Tibial nerve (tissue), 4 donors: ENCODE measurements at regions not wholly inside any gene's neighbourhood (a gene's known extent, or its start where the extent isn't known, plus 50 kb on each side); places are given as distances from the start of the nearest gene placed in this dataset.

Source experiments
- DNase-seq, 2 donors: peaks; one replicate each; pipeline ENCODE4 v3.0.0-alpha.2; 2019; ENCODE audit warnings: low spot score in 2 of 2
- H3K27ac ChIP-seq, 4 donors: fragments of 200-600 bp; sonication (generic) in 3 of 4; one replicate each; pipeline ENCODE4 v1.5.1; 2017 to 2019; ENCODE audit warnings: mild to moderate bottlenecking in 1 of 4
- H3K27me3 ChIP-seq, 2 donors: fragments of 200-600 bp; sonication (generic) in 1 of 2; one replicate each; pipeline versions ENCODE4 v1.5.1 to v1.6.0; 2017 to 2019
- H3K36me3 ChIP-seq, 3 donors: fragments of 200-600 bp; sonication (generic); one replicate each; pipeline ENCODE4 v1.5.1; 2018 to 2019
- H3K4me1 ChIP-seq, 4 donors: fragments of 200-600 bp; sonication (generic) in 3 of 4; one replicate each; pipeline ENCODE4 v1.5.1; 2017 to 2019
- H3K4me3 ChIP-seq, 4 donors: fragments of 200-600 bp; sonication (generic) in 3 of 4; one replicate each; pipeline ENCODE4 v1.5.1; 2017 to 2019; ENCODE audit warnings: mild to moderate bottlenecking in 1 of 4, moderate library complexity in 1 of 4
- H3K9me3 ChIP-seq, 4 donors: fragments of 200-600 bp; sonication (generic) in 3 of 4; one replicate each; pipeline ENCODE4 v1.5.1; 2017 to 2019
- EP300 ChIP-seq, 2 donors: sonication (generic); formaldehyde crosslinking; IDR thresholded peaks; one replicate each; pipeline ENCODE4 v1.6.1; 2017; ENCODE audit warnings: antibody characterized with exemption in 2 of 2, mild to moderate bottlenecking in 1 of 2
- POLR2A ChIP-seq, 2 donors: fragments of 450-650 bp; IDR thresholded peaks; one replicate each; pipeline ENCODE4 v1.6.1; 2017; ENCODE audit warnings: antibody characterized with exemption in 2 of 2, mild to moderate bottlenecking in 2 of 2, moderate library complexity in 2 of 2
- WGBS, 2 donors: methylation state at CpG; one replicate each; pipeline ENCODE4 v1.1.5; 2018; 5-methylcytosine and 5-hydroxymethylcytosine counted together
- TF ChIP-seq, protein P1 (sequence below), 5 experiments: fragments of 200-600 bp in 3 of 5; fragments of 450-650 bp in 2 of 5; sonication (generic) in 3 of 5; IDR thresholded peaks; one replicate each; pipeline ENCODE4 v1.5.1; 2016 to 2019; ENCODE audit warnings: antibody characterized with exemption in 5 of 5, mild to moderate bottlenecking in 3 of 5, moderate library complexity in 2 of 5

DNA sequence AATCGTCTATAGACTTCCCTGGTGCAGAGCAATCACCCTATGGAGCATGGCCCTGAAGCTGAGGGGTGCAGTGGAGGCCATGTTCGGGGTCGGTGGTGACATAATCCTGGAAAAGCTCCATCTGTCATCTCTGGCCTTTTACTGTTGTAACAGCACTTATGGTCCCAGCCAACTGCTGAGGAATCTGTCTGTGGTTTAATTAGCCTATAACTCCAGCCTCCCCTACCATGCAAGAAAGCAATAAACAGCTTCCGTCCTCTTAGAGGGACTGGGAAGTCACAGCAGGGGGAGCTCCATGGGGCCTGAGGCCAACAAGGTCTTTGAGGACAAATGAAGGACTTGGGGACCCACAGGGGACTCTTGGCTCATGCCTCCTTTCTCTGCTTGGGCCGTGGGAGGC is 159.1 kb upstream of the NECTIN1 start:
- Histone ChIP-seq H3K27ac (no peak overlapping the region), H3K27me3 (peaks cover 0 to 23% of the 10 kb centered on the region in 2 donors), H3K9me3 (no peaks in the 10 kb centered on the region), H3K4me3 (no peak overlapping the region), H3K36me3 (no peaks in the 10 kb centered on the region), H3K4me1 (no peaks in the 10 kb centered on the region)
- TF ChIP-seq, protein P1, sequence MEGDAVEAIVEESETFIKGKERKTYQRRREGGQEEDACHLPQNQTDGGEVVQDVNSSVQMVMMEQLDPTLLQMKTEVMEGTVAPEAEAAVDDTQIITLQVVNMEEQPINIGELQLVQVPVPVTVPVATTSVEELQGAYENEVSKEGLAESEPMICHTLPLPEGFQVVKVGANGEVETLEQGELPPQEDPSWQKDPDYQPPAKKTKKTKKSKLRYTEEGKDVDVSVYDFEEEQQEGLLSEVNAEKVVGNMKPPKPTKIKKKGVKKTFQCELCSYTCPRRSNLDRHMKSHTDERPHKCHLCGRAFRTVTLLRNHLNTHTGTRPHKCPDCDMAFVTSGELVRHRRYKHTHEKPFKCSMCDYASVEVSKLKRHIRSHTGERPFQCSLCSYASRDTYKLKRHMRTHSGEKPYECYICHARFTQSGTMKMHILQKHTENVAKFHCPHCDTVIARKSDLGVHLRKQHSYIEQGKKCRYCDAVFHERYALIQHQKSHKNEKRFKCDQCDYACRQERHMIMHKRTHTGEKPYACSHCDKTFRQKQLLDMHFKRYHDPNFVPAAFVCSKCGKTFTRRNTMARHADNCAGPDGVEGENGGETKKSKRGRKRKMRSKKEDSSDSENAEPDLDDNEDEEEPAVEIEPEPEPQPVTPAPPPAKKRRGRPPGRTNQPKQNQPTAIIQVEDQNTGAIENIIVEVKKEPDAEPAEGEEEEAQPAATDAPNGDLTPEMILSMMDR (IDR thresholded peaks at IDR 0.05): no peak
- TF ChIP-seq EP300 (IDR thresholded peaks at IDR 0.05) (no peak), POLR2A (IDR thresholded peaks at IDR 0.05) (no peak)
- DNase-seq: no peak
- 19 to 31% methylated on average over 5 of the region's 5 CpGs for WGBS, 2 donors

DNA sequence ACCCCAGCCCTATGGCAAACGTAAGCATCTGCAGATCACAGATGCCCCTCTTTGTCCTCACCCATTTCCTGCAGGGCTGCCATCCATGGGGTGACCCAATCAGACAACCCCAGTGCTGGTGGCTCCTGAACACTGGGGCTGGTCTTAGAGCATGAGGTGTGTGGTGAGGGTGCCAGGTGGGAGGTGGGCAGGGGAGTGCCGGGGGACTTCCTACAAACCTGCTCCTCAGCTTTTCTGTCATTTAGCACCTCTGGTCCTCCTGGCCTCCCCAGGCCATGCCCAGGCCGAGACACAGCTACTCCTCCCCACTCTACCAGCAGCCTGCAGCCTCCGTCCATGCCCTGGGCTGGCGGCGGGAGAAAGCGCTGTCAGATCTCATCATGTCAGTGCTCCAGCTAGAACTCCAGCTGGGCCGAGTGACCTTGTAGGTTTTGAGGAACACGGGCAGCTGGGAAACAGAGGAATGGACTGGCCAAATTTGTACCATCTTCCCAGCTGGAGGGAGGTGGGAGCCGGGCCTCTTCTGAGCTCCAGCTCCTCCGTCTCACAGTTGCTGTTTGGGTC is 157.7 kb upstream of the NECTIN1 start:
- H3K4me1 ChIP-seq: no peaks in the 10 kb centered on the region
- DNase-seq: no peak
- WGBS, 2 donors: 83 to 86% methylated on average over 10 to 11 of the region's 11 CpGs
- H3K9me3 ChIP-seq: no peaks in the 10 kb centered on the region
- no peak overlapping the region for H3K4me3 ChIP-seq
- H3K27me3 ChIP-seq: peaks cover 0 to 13% of the 10 kb centered on the region in 2 donors
- no peak overlapping the region for H3K27ac ChIP-seq
- TF ChIP-seq, protein P1 (IDR thresholded peaks at IDR 0.05): no peak
- TF ChIP-seq EP300 (IDR thresholded peaks at IDR 0.05): no peak
- no peak for TF ChIP-seq POLR2A (IDR thresholded peaks at IDR 0.05)
- H3K36me3 ChIP-seq: no peaks in the 10 kb centered on the region

DNA sequence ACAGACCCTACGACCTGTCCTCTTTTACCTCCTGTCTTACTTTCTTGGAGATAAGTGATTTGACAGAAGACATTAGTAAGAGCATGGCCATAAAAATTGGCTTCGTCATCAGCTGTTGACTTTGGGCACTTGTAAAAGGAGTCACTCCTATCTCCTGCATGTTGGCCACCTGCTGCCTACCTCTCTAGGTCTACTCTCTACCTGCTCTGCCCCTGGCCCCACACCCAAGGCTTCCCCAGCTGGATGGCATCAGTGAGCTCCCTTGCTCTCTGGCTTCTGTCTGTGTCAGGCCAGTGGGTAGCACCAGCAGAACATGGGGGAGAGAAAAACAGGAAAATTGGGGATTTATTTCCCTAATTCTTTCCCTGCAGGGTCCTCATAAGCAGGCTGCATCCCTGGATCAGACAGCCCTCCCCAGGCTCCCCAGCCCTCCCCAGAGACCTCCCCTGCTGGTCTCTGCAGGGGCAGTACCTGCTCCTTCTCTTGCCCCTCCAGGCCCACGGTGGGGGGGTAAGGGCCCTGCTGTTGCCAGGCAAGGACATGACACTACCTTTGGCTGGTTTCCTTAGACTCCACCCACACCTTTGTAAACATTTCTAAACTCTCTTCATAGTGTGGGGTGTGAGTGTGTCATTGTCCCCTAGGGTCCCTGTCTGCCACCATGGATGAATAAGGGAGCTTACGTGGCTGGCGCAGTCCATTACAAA is 157.0 kb upstream of the NECTIN1 start:
- H3K36me3 ChIP-seq: no peaks in the 10 kb centered on the region
- no peak for TF ChIP-seq EP300 (IDR thresholded peaks at IDR 0.05)
- H3K27ac ChIP-seq: no peak overlapping the region
- 73 to 81% methylated on average over 5 of the region's 5 CpGs for WGBS, 2 donors
- DNase-seq: no peak
- no peak overlapping the region for H3K4me3 ChIP-seq
- H3K27me3 ChIP-seq: peaks cover 0 to 13% of the 10 kb centered on the region in 2 donors
- H3K9me3 ChIP-seq: no peaks in the 10 kb centered on the region
- no peaks in the 10 kb centered on the region for H3K4me1 ChIP-seq

DNA sequence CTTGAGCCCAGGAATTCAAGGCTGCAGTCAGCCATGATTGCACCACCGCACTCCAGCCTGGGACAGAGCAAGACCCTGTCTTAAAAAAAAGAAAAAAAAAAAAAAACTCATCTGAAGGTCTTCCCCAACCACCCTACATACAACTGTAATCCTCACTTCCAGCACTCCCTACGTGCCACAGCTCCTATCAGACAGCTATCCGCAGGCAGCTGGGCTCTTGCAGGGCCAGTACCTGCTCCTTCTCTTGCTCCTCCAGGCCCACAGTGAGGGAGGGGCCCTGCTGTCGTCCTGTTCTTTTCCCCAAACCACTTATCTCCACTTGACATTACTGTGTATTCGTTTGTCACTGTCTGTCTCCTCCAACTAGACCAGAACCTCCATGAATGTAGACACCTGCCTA is 156.1 kb upstream of the NECTIN1 start:
- DNase-seq: no peak
- Histone ChIP-seq H3K4me3 (no peak overlapping the region), H3K36me3 (no peaks in the 10 kb centered on the region), H3K27ac (no peak overlapping the region), H3K4me1 (no peaks in the 10 kb centered on the region), H3K9me3 (no peaks in the 10 kb centered on the region), H3K27me3 (peaks cover 0 to 13% of the 10 kb centered on the region in 2 donors)
- TF ChIP-seq POLR2A (IDR thresholded peaks at IDR 0.05): no peak
- WGBS, 2 donors: 73% methylated on average over 5 of the region's 5 CpGs

DNA sequence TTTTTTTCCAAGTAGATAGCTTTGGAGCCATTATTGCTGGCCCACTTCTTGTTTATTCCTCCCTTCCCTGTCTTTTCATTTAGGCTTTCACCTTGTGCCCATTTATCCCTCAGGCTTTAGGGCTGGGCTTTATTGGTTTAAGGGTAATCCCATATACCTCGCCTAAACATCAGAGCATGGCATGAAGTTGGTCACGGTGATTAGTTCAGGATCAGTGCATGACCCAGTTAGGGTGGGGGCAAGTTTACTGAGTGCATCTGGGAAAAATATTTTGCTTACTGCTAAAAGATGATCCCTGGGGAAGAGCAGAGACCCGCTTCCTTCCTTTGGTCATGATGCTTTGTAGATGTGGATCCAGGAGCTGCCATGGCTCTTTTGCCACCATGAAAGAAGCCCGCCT is 153.3 kb upstream of the NECTIN1 start:
- no peaks in the 10 kb centered on the region for H3K4me1 ChIP-seq
- H3K9me3 ChIP-seq: no peaks in the 10 kb centered on the region
- TF ChIP-seq EP300 (IDR thresholded peaks at IDR 0.05) (no peak), POLR2A (IDR thresholded peaks at IDR 0.05) (no peak)
- TF ChIP-seq, protein P1 (IDR thresholded peaks at IDR 0.05): no peak
- no peaks in the 10 kb centered on the region for H3K36me3 ChIP-seq
- no peak overlapping the region for H3K4me3 ChIP-seq
- no peak for DNase-seq
- H3K27me3 ChIP-seq: no peaks in the 10 kb centered on the region
- H3K27ac ChIP-seq: no peak overlapping the region
- 88 to 89% methylated on average over 4 of the region's 4 CpGs for WGBS, 2 donors

DNA sequence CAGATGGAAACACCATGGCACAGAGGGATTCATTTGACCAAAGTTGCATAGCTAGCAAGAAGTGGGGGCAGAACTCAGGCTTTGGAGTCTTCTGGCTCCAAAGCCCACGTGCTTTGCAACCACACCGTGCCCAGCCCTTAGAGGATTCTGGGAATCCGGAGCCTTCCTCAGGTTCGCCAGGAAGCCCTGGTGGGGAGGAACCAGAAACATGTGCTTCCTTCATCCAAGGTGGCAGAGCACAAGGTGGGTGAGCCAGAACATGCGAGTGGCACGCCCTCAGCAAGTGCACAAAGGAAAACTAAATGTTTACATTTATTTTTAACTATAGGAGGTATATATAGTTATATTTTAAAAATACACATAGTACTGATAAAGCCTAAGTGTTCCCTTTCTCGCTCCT is 151.9 kb upstream of the NECTIN1 start:
- 65 to 74% methylated on average over 7 of the region's 7 CpGs for WGBS, 2 donors
- H3K36me3 ChIP-seq: no peaks in the 10 kb centered on the region

More for the DNA sequence above, 151.9 kb upstream of the NECTIN1 start:
- no peak for DNase-seq
- H3K27ac ChIP-seq: no peak overlapping the region
- no peaks in the 10 kb centered on the region for H3K9me3 ChIP-seq
- no peaks in the 10 kb centered on the region for H3K4me1 ChIP-seq
- H3K4me3 ChIP-seq: no peak overlapping the region
- TF ChIP-seq, protein P1 (IDR thresholded peaks at IDR 0.05): no peak
- TF ChIP-seq EP300 (IDR thresholded peaks at IDR 0.05): no peak
- no peak for TF ChIP-seq POLR2A (IDR thresholded peaks at IDR 0.05)
- no peaks in the 10 kb centered on the region for H3K27me3 ChIP-seq
